ENCODE measurements at regions not wholly inside any gene's neighbourhood (a gene's known extent, or its start where the extent isn't known, plus 50 kb on each side); places are given as distances from the start of the nearest gene placed in this dataset.

DNA sequence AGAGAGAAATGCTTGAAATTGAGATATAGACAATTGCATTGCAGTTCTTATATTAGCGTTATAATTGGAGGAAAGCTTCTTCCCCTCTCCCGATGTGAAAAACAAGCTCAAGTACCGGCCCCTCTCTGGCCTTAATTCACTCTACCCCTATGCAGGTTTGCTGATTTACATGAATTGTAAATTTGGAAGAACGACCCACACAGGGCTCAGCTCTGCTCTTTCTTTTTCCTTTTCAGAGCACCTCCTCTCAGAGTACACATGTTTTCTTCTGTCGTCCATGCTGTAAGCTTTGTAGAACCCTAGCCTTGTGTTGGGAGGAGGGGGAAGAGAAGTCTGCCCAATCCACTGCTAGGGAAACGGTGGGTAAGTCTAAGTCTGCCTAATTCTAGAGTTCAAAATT, 140.8 kb downstream of the IQUB start:
- TF ChIP-seq RAD21 (IDR thresholded peaks at IDR 0.05; ENCODE audit: low read length) (no peak), CTCF (conservative IDR thresholded peaks at IDR 0.05; ENCODE audit: low read depth, low read length) (no peak), CHD1 (IDR thresholded peaks at IDR 0.05; ENCODE audit: low read depth, low read length) (no peak), POLR2A (IDR thresholded peaks at IDR 0.05; ENCODE audit: low read depth, low read length) (no peak), USF2 (IDR thresholded peaks at IDR 0.05; ENCODE audit: low read depth, low read length) (no peak), SMC3 (IDR thresholded peaks at IDR 0.05; ENCODE audit: low read depth, low read length) (no peak), RFX5 (IDR thresholded peaks at IDR 0.05; ENCODE audit: low read depth, low read length) (no peak), MAZ (IDR thresholded peaks at IDR 0.05; ENCODE audit: borderline replicate concordance, low read depth, low read length) (no peak), NFE2L2 (IDR thresholded peaks at IDR 0.05; ENCODE audit: low read depth, low read length) (no peak), CEBPB (IDR thresholded peaks at IDR 0.05; ENCODE audit: low read depth, low read length) (no peak), FOS (IDR thresholded peaks at IDR 0.05; ENCODE audit: low read depth, low read length) (no peak), RCOR1 (IDR thresholded peaks at IDR 0.05; ENCODE audit: insufficient replicate concordance, low read length) (no peak)
